CD14-positive monocyte (primary cell): ENCODE measurements at regions not wholly inside any gene's neighbourhood (a gene's known extent, or its start where the extent isn't known, plus 50 kb on each side); places are given as distances from the start of the nearest gene placed in this dataset.

Source experiments
- DNase-seq, 3 donors: peaks; one replicate each; pipeline ENCODE4 v3.0.0-alpha.2; 2011 to 2022
- H2AFZ ChIP-seq: 2 replicates; pipeline ENCODE4 v1.6.0; 2012; ENCODE audit warnings: mild to moderate bottlenecking, low read depth, low read length, inconsistent platforms; ENCODE audit not compliant: insufficient read depth, poor library complexity, severe bottlenecking
- H3K27ac ChIP-seq, 2 donors: 1 replicate in 1 of 2; 2 replicates in 1 of 2; pipeline ENCODE4 v1.5.1; 2012 to 2013; ENCODE audit warnings: low read length in 2 of 2, control low read depth in 1 of 2, inconsistent platforms in 1 of 2, low read depth in 1 of 2, mild to moderate bottlenecking in 1 of 2
- H3K27me3 ChIP-seq, 2 donors: one replicate each; pipeline versions ENCODE4 v1.6.0 to v1.6.1; 2011 to 2013; ENCODE audit warnings: low read length in 2 of 2; ENCODE audit not compliant: control insufficient read depth in 2 of 2, insufficient read depth in 2 of 2
- H3K36me3 ChIP-seq, 2 donors: replicated peaks in 1 of 2; 1 replicate in 1 of 2; 2 replicates in 1 of 2; pipeline versions ENCODE4 v1.5.1 to v1.6.1; 2012 to 2013; ENCODE audit warnings: low read length in 2 of 2, control low read depth in 1 of 2, inconsistent platforms in 1 of 2, mild to moderate bottlenecking in 1 of 2; ENCODE audit not compliant: insufficient read depth in 2 of 2, control insufficient read depth in 1 of 2
- H3K4me1 ChIP-seq, 2 donors: 1 replicate in 1 of 2; 2 replicates in 1 of 2; pipeline versions ENCODE4 v1.5.1 to v1.6.1; 2012 to 2013; ENCODE audit warnings: low read length in 2 of 2, control low read depth in 1 of 2, inconsistent platforms in 1 of 2, mild to moderate bottlenecking in 1 of 2, moderate library complexity in 1 of 2; ENCODE audit not compliant: insufficient read depth in 2 of 2, control insufficient read depth in 1 of 2
- H3K4me2 ChIP-seq: replicated peaks from 2 replicates; pipeline ENCODE3; 2012; ENCODE audit warnings: low read length, moderate library complexity, mild to moderate bottlenecking; ENCODE audit not compliant: poor library complexity, severe bottlenecking; ENCODE audit errors: extremely low read depth
- H3K4me3 ChIP-seq, 3 experiments: fragments of 200-600 bp in 1 of 3; sonication (generic) in 1 of 3; replicated peaks in 1 of 3; 1 replicate in 2 of 3; 2 replicates in 1 of 3; pipeline ENCODE4 v1.5.1; 2011 to 2013; ENCODE audit warnings: low read length in 3 of 3, mild to moderate bottlenecking in 3 of 3, control low read depth in 2 of 3, low read depth in 2 of 3, inconsistent platforms in 1 of 3, moderate library complexity in 1 of 3
- H3K79me2 ChIP-seq: 2 replicates; pipeline ENCODE4 v1.6.0; 2012; ENCODE audit warnings: mild to moderate bottlenecking, control low read depth, inconsistent platforms, low read length, moderate library complexity; ENCODE audit not compliant: insufficient read depth
- H3K9ac ChIP-seq: 2 replicates; pipeline ENCODE4 v1.6.0; 2017; ENCODE audit warnings: low read length, mild to moderate bottlenecking; ENCODE audit not compliant: insufficient read depth, poor library complexity, severe bottlenecking
- H3K9me3 ChIP-seq, 2 donors: replicated peaks in 1 of 2; 1 replicate in 1 of 2; 2 replicates in 1 of 2; pipeline versions ENCODE4 v1.5.1 to v1.6.1; 2012 to 2013; ENCODE audit warnings: low read length in 2 of 2, control low read depth in 1 of 2; ENCODE audit not compliant: control insufficient read depth in 1 of 2, insufficient read depth in 1 of 2
- H4K20me1 ChIP-seq: 2 replicates; pipeline ENCODE4 v1.6.0; 2012; ENCODE audit warnings: mild to moderate bottlenecking, low read length, control low read depth, moderate library complexity; ENCODE audit not compliant: insufficient read depth
- H3K27ac Mint-ChIP-seq, 7 donors: one replicate each; pipeline ENCODE4 v1.8.0; 2020; ENCODE audit warnings: mild to moderate bottlenecking in 7 of 7, mixed read lengths in 7 of 7, moderate library complexity in 6 of 7, inconsistent platforms in 2 of 7
- H3K27me3 Mint-ChIP-seq, 3 donors: one replicate each; pipeline ENCODE4 v1.8.0; 2021 to 2022; ENCODE audit warnings: low read depth in 3 of 3, mild to moderate bottlenecking in 3 of 3, mixed read lengths in 3 of 3, moderate library complexity in 3 of 3, inconsistent platforms in 1 of 3
- H3K36me3 Mint-ChIP-seq, 2 donors: one replicate each; pipeline ENCODE4 v1.8.0; 2020; ENCODE audit warnings: mixed read lengths in 2 of 2, inconsistent platforms in 1 of 2, mild to moderate bottlenecking in 1 of 2
- H3K4me1 Mint-ChIP-seq: one replicate; pipeline ENCODE4 v1.8.0; 2020; ENCODE audit warnings: mild to moderate bottlenecking, mixed read lengths
- H3K4me3 Mint-ChIP-seq, 2 donors: one replicate each; pipeline ENCODE4 v1.8.0; 2020; ENCODE audit warnings: mild to moderate bottlenecking in 2 of 2, mixed read lengths in 2 of 2, moderate library complexity in 1 of 2
- H3K9me3 Mint-ChIP-seq, 7 donors: one replicate each; pipeline ENCODE4 v1.8.0; 2020 to 2022; ENCODE audit warnings: mixed read lengths in 7 of 7, mild to moderate bottlenecking in 6 of 7, moderate library complexity in 6 of 7, inconsistent platforms in 2 of 7
- WGBS: methylation state at CpG from one replicate; pipeline ENCODE4 v1.1.5; 2013; ENCODE audit warnings: missing lambda C conversion rate; ENCODE audit not compliant: insufficient coverage; 5-methylcytosine and 5-hydroxymethylcytosine counted together
- intact Hi-C, 2 donors: fragments of 100-400 bp; cut with micrococcal nuclease; formaldehyde crosslinking; loops; one replicate each; pipeline versions ENCODE4 v1.15.0 to v1.15.1; 2023
- TF ChIP-seq, protein P1 (sequence below): fragments of 200-600 bp; IDR thresholded peaks from one replicate; pipeline ENCODE4 v1.8.0; 2022; ENCODE audit warnings: antibody characterized with exemption, mild to moderate bottlenecking

- Mint-ChIP-seq H3K27ac (no peak overlapping the region), H3K9me3 (peaks cover 0 to 2% (median 0%) of the 10 kb centered on the region in 7 donors), H3K4me1 (no peaks in the 10 kb centered on the region), H3K4me3 (no peak overlapping the region), H3K36me3 (no peaks in the 10 kb centered on the region), H3K27me3 (no peaks in the 10 kb centered on the region)
- no peak overlapping the region for H3K9ac ChIP-seq
- intact Hi-C loops: no loop called here
- 100% methylated on average over 1 of the region's 2 CpGs for WGBS
- no peaks in the 10 kb centered on the region for H3K27me3 ChIP-seq
- no peaks in the 10 kb centered on the region for H3K9me3 ChIP-seq
- TF ChIP-seq, protein P1, sequence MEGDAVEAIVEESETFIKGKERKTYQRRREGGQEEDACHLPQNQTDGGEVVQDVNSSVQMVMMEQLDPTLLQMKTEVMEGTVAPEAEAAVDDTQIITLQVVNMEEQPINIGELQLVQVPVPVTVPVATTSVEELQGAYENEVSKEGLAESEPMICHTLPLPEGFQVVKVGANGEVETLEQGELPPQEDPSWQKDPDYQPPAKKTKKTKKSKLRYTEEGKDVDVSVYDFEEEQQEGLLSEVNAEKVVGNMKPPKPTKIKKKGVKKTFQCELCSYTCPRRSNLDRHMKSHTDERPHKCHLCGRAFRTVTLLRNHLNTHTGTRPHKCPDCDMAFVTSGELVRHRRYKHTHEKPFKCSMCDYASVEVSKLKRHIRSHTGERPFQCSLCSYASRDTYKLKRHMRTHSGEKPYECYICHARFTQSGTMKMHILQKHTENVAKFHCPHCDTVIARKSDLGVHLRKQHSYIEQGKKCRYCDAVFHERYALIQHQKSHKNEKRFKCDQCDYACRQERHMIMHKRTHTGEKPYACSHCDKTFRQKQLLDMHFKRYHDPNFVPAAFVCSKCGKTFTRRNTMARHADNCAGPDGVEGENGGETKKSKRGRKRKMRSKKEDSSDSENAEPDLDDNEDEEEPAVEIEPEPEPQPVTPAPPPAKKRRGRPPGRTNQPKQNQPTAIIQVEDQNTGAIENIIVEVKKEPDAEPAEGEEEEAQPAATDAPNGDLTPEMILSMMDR: no peak
- no peaks in the 10 kb centered on the region for H3K79me2 ChIP-seq
- no peak overlapping the region for H3K4me2 ChIP-seq
- H3K4me3 ChIP-seq: no peak overlapping the region
- H3K4me1 ChIP-seq: no peaks in the 10 kb centered on the region
- DNase-seq: no peak
- no peaks in the 10 kb centered on the region for H4K20me1 ChIP-seq
- no peaks in the 10 kb centered on the region for H3K36me3 ChIP-seq
- H2AFZ ChIP-seq: no peak overlapping the region
- H3K27ac ChIP-seq: no peak overlapping the region
Observed at GRCh38 chr15:70545526-70545925, 217.8 kb downstream of the UACA start.

GRCh38 chr15:70541511-70541910 lies 221.8 kb downstream of the UACA start:
- intact Hi-C loops: no loop called here
- Histone ChIP-seq H3K9ac (no peak overlapping the region), H2AFZ (no peak overlapping the region), H3K4me2 (no peak overlapping the region), H3K27ac (no peak overlapping the region), H3K4me3 (no peak overlapping the region), H3K9me3 (no peaks in the 10 kb centered on the region), H3K27me3 (no peaks in the 10 kb centered on the region), H3K36me3 (no peaks in the 10 kb centered on the region), H3K4me1 (no peaks in the 10 kb centered on the region), H3K79me2 (no peaks in the 10 kb centered on the region), H4K20me1 (no peaks in the 10 kb centered on the region)
- no peaks in the 10 kb centered on the region for H3K4me1 Mint-ChIP-seq
- H3K27me3 Mint-ChIP-seq: peaks cover 0 to 2% (median 0%) of the 10 kb centered on the region in 3 donors
- no peak overlapping the region for H3K27ac Mint-ChIP-seq
- peaks cover 0 to 2% (median 0%) of the 10 kb centered on the region in 7 donors for H3K9me3 Mint-ChIP-seq
- no peaks in the 10 kb centered on the region for H3K36me3 Mint-ChIP-seq
- 100% methylated on average over 1 of the region's 1 CpG for WGBS
- no peak for DNase-seq
- TF ChIP-seq, protein P1: no peak
- H3K4me3 Mint-ChIP-seq: no peak overlapping the region
